ENCODE measurements at regions not wholly inside any gene's neighbourhood (a gene's known extent, or its start where the extent isn't known, plus 50 kb on each side); places are given as distances from the start of the nearest gene placed in this dataset.

DNA sequence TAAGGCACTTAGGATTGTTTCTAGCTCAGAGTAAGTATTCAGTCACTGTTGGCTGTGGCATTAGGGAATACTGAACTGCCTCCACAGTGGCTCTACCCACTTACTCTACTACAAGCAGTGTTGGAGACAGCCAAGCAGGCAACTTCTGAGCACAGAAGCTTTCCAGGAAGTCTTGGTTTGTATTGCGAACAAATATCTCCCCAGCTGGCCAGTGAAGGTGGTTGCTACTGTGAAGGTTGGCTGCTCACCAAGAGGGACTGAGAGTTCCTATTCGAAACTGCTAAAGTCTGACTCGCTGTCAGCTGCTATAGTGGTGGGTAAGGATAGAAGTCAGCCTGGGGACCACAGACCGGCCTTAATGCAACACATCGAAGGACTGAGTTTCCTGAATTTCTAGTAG lies 319.1 kb downstream of the KIF4B start:
- no peak for DNase-seq
- intact Hi-C loops (cut with DNase I): no loop called here
- peak; percentile 75 for ATAC-seq (ENCODE audit: poor library complexity)

DNA sequence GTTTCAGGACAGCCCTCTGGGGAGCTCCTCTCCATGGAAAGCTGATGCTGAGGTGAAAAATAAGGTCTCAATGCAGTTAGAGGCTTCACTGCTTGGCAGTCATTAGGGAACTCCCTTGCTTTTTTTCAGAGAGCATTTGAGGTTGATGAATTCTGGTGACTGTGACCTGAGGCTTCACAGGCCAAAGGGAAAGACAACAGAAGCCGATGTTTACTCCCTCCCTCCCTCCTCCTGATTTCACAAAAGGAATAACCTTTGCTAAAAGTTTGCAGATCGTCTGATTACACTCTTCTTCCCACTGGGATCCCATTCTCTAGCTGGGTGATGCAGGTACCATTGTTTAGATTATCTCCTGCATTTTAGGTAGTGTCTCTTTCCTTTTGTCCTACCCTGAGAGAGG lies 329.4 kb downstream of the KIF4B start:
- no peak for DNase-seq
- intact Hi-C loops (cut with DNase I): no loop called here
- ATAC-seq (ENCODE audit: poor library complexity): no peak

DNA sequence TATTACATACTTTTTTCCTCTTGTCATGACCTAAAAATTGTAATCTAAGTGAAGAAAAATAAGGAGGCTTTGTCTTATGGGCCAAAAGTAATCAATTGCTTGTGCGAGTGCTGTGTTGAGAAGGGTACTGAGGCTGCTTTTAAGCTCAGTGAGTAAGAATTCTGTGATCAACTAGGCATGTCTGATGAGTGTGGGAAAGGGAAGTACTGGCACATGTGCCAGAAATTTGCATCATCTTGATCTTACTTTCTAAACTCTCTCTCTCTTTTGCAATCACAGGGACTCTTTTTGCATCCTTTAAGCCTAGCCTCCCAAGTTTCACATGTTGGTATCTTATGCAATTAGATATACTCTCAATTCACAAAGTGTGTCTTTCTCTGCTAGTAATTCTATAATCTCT lies 329.9 kb downstream of the KIF4B start:
- intact Hi-C loops (cut with DNase I): no loop called here
- ATAC-seq (ENCODE audit: poor library complexity) (no peak), DNase-seq (no peak)

GRCh38 chr5:155353231-155353630 lies 339.7 kb downstream of the KIF4B start:
- intact Hi-C loops (cut with DNase I): no loop called here
- ATAC-seq (ENCODE audit: poor library complexity): no peak
- no peak for DNase-seq

GRCh38 chr5:155366096-155366495 lies 352.5 kb downstream of the KIF4B start:
- intact Hi-C loops (cut with DNase I): no loop called here
- DNase-seq (no peak), ATAC-seq (ENCODE audit: poor library complexity) (no peak)

DNA sequence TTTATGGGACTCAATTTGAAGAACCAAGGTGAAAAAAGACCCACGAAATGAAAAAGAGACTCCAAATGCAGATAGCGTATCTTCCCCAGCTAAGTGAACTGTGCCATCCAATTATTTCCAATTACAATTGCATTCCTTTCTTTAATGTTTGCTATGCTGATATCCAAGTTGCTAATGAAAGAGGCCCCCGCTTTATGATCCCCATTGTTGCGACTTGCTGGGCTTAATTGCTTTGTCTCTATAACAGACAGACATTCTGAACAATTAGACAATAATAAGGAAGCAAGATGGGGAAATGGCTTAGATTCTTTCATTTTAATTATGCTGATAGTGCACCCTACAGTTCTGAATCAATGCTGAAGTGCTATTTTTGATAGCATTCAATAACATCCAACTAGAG lies 354.3 kb downstream of the KIF4B start:
- ATAC-seq (ENCODE audit: poor library complexity) (no peak), DNase-seq (no peak)
- intact Hi-C loops (cut with DNase I): no loop called here

DNA sequence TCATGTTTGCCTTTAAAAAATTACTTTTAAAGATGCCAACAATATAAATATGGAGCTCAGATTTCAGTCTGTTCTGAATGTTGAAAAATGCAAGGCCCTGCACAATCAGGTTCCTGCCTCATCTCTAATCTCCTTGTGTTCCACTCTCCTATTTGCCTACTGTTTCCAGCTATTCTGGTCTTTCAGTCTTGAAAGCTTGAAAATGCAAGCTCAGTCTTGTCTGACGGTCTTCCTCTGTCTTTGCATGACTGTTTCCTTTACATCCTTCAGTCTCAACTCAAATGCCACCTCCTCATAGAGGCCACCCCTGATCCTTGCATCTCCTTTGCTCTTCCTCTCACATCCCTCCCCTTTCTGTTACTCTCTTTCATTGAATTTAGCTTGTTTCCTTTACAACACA lies 354.9 kb downstream of the KIF4B start:
- no peak for ATAC-seq (ENCODE audit: poor library complexity)
- intact Hi-C loops (cut with DNase I): no loop called here
- DNase-seq: no peak

- DNase-seq (no peak), ATAC-seq (ENCODE audit: poor library complexity) (no peak)
- intact Hi-C loops (cut with DNase I): no loop called here
Observed at GRCh38 chr5:155380480-155380879, 366.9 kb downstream of the KIF4B start.

DNA sequence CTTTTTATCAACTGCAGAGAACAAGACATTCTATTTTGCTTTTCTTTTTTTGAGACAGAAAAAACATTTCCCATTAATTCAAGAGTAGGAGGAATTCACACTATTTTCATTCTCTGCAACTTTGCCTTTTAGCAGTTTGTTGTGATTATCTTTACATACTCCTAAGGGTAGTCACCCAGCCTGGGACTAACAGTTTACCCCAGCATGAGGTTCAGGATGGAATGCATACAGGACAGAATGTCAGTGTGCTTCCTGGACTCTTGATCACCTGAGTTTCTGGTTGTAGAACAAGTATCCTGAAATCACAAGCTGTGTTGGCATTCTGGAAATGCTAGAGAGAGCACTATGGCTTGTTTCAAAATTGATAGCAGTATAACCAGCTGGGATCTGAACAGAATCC lies 368.1 kb downstream of the KIF4B start:
- intact Hi-C loops (cut with DNase I): no loop called here
- no peak for ATAC-seq (ENCODE audit: poor library complexity)
- DNase-seq: no peak

GRCh38 chr5:155389498-155389897 lies 375.9 kb downstream of the KIF4B start:
- intact Hi-C loops (cut with DNase I): no loop called here
- no peak for ATAC-seq (ENCODE audit: poor library complexity)
- DNase-seq: no peak

- DNase-seq (no peak), ATAC-seq (ENCODE audit: poor library complexity) (no peak)
- intact Hi-C loops (cut with DNase I): no loop called here
Observed at GRCh38 chr5:155394727-155395126, 381.2 kb downstream of the KIF4B start.

DNA sequence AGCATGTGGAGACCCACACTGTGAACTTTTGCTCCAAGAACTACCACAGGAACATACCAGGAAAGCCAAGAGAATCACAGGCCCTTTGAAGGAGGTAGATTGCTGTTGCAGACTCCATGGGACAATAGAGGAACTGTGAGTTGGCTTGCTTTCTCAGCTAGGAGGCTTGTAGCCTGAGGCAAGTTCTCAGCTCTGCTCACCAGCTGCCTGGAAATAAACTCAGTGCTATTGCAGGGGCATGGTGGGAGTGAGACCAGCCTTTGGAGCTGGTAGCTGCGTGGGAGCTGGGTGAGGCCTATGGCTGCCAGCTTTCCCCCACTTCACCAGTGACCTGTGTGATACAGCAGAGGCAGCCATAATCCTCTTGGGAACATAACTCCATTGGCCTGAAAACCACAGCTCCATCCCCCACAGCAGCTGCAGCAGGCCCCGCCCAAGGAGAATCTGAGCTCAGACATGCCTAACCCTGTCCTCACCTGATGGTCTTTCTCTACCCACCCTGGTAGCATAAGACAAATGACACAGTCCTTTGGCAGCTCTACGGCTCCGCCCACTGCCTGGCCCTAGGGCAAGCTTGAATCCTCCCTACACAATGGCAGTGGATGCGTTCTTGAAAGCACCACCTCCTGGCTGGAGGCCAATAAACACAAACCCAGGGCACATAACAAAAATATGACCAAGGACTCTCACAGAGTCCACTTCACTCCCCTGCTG lies 389.5 kb downstream of the KIF4B start:
- DNase-seq: no peak
- intact Hi-C loops (cut with DNase I): no loop called here
- ATAC-seq (ENCODE audit: poor library complexity): no peak

DNA sequence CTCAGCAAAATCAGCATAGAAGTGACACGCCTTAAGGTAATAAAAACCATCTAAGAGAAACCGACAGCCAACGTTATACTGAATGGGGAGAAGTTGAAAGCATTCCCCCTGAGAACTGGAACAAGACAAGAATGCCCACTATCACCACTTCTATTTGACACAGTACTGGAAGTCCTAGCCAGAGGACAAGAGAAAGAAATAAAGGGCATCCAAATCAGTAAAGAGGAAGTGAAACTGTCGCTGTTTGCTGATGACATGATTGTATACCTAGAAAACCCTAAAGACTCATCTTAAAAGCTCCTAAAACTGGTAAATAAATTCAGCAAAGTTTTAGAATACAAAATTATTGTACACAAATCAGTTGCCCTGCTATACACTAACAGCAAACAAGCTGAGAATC lies 393.3 kb downstream of the KIF4B start:
- intact Hi-C loops (cut with DNase I): no loop called here
- DNase-seq: no peak
- ATAC-seq (ENCODE audit: poor library complexity): peak; percentile 62

- intact Hi-C loops (cut with DNase I): no loop called here
- no peak for ATAC-seq (ENCODE audit: poor library complexity)
- DNase-seq: no peak
Observed at GRCh38 chr5:155408465-155408864, 394.9 kb downstream of the KIF4B start.

- DNase-seq: no peak
- intact Hi-C loops (cut with DNase I): no loop called here
- no peak for ATAC-seq (ENCODE audit: poor library complexity)
Observed at GRCh38 chr5:155416765-155417164, 403.2 kb downstream of the KIF4B start.

- DNase-seq (no peak), ATAC-seq (ENCODE audit: poor library complexity) (no peak)
- intact Hi-C loops (cut with DNase I): no loop called here
Observed at GRCh38 chr5:155418960-155419579, 405.5 kb downstream of the KIF4B start.

DNA sequence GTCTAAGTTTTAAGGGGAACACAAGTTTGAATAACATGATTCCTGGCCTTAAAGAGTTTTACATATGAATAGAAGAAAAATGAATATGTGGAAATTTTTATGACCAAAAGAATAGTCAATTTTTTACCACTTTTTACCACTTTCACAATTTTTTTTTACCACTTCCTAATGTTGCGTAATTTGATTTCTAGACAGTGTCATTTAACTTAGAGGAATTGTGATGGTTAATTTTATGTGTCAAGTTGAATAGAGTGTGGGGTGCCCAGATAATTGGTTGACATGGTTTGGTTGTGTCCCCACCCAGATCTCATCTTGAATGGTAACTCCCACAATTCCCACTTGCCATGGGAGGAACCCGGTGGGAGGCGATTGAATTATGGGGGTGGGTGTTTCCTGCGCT lies 416.6 kb downstream of the KIF4B start:
- DNase-seq: no peak
- ATAC-seq (ENCODE audit: poor library complexity): no peak
- intact Hi-C loops (cut with DNase I): no loop called here

DNA sequence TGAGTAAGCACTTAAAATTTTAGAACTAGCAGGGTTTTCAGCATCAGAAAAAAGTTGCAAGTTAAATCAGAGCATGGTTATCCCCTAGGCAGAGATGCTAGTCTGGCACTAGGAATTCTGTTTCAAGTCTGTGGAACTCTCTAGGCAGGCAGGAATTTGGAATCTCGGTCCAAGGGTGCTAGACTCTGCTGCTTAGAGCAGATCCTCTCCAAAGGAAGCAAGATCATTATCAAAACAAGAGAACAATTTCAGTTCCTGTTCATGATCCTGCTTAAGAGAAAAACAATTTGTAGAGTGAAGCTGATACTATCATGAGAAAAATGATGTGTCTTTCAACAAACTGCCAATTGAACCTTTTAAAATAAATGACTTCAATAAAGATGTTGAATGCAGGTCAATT lies 420.7 kb downstream of the KIF4B start:
- intact Hi-C loops (cut with DNase I): no loop called here
- ATAC-seq (ENCODE audit: poor library complexity) (no peak), DNase-seq (no peak)

DNA sequence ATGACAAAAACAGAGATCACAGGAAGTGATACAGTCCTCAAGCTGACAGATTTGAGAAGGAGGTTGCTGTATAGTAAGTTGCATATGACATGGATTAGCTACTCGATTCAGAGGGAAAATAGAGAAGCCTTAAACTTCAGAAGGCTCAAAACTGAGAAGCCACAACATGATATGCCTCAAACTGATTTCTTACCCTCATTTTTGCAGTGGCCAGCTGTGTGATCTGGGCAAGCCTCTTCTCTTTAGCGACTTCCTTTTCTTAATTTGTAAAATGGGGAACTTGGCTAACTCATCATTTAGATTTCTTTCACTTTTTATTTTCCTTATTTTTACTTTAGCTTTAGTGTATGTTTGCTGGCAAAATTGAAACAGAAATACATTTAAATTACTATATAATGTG lies 421.1 kb downstream of the KIF4B start:
- intact Hi-C loops (cut with DNase I): no loop called here
- no peak for ATAC-seq (ENCODE audit: poor library complexity)
- DNase-seq: no peak

- intact Hi-C loops (cut with DNase I): no loop called here
- no peak for DNase-seq
Observed at GRCh38 chr5:155441849-155442248, 428.3 kb downstream of the KIF4B start.

DNA sequence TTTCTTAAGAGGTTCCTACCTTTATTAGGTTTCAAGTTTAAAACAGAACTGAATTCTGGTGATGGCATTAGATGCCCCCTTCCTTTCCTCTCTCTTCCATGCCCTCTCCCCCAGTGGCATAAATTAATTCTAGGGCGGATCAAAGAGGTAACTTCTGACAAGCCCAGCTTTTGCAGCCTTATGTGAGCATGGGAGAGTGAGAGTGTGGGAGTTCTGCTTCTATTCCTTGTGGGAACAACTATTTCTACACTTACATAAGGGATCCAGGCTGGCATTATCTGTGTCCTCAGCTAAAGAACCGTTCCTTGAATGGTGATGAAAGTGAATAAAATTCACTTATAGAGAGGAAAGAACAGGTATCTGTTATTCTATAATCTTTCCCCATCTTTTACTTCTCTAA lies 437.6 kb downstream of the KIF4B start:
- intact Hi-C loops (cut with DNase I): no loop called here
- ATAC-seq (ENCODE audit: poor library complexity): no peak
- no peak for DNase-seq

More at GRCh38 chr5:155441849-155442248, 428.3 kb downstream of the KIF4B start:
- no peak for ATAC-seq (ENCODE audit: poor library complexity)
